ELR (cell line): ENCODE measurements at regions not wholly inside any gene's neighbourhood (a gene's known extent, or its start where the extent isn't known, plus 50 kb on each side); places are given as distances from the start of the nearest gene placed in this dataset.
A peak's percentile ranks its signal among the peaks of the same experiment; 100 is the strongest.
"Not testable (repeated sequence)": the region's sequence is repeated elsewhere in the genome, so short reads cannot be mapped to it uniquely, and the experiment has no call there.

Experiments
- DNase-seq: peaks from one replicate; pipeline ENCODE4 v3.0.0-alpha.2; 2015; ENCODE audit warnings: low read depth

- not testable (repeated sequence) for DNase-seq
These were observed 1242.8 kb downstream of the TMEM121 start for GRCh38 chr14:106768972-106769700.

- DNase-seq, result not testable (repeated sequence)
These were observed 1243.8 kb downstream of the TMEM121 start for GRCh38 chr14:106770158-106770672.

- not testable (repeated sequence) for DNase-seq
These were observed 1248.6 kb downstream of the TMEM121 start for GRCh38 chr14:106774889-106775480.

- no peak for DNase-seq
These were observed 1250.1 kb downstream of the TMEM121 start for GRCh38 chr14:106776395-106776983.

DNA sequence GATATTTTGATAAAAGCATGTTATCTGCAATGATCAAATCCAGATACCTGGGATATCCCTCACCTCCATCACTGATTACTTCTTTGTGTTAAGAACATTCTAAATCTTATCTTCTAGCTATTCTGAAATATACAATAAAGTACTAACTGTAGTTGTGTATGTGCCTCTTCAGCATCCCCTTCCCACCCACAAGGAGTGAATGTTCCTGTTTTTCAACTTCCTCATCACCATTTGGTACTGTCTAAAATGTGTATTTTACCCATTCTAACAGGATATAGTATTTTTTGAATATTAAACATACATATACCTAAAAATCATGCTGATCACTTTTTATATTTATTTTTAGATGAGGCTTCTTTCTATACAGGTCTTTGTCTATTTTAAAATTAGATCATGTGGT, 1252.6 kb downstream of the TMEM121 start:
- no peak for DNase-seq

DNA sequence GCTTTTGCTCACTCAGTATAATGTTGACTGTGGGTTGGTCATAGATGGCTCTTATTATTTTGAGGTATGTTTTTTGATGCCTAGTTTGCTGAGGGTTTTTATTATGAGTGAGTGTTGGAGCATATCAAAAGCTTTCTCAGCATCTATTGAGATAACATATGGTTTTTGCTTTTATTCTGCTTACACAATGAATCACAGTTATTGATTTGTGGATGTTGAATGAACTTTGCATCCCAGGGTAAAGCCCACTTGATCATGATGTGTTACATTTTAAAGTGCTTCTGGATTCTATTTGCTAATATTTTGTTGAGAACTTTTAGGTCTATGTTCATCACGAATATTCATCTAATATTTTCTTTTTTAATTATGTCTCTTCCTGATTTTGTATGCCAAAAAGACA, 1260.3 kb downstream of the TMEM121 start:
- DNase-seq, result no peak

GRCh38 chr14:106787626-106788025, 1261.2 kb downstream of the TMEM121 start:
- no peak for DNase-seq

DNA sequence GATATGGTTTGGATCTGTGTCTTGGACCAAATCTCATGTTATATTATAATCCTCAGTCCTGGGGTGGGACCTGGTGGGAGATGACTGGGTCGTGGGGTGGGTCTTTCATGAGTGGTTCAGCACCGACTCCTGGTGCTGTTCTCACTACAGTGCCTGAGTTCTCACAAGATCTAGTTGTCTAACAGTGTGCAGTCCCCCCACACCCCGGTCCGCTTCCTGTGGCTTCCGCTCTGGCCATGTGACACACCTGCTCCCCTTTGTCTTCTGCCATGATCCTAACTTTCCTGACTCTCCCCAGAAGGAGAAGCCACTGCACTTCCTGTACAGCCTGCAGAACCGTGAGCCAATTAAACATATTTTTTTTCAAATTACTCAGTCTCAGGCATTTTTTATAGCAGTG, 1262.2 kb downstream of the TMEM121 start:
- no peak for DNase-seq

DNA sequence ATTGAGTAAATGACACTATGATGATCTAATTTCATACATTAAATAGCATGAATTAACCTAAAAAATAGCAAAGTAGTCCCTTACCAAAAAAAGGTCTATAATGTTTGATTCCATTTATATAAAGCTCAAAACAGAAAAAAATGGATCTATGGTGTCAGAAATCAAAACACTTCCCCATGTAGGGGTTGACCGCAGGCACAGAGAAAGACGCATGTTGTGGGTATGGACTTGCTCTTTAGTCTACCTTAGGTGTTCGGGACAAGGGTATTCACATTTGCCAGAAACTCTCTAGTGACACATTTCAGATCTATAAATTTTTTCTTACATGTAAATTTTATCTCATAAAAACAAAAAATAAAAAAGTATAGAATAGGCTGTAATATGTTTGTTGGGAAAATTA, 1262.9 kb downstream of the TMEM121 start:
- DNase-seq, result no peak

- peak; percentile 12 for DNase-seq
These were observed 1264.0 kb downstream of the TMEM121 start for GRCh38 chr14:106790189-106791036.

DNA sequence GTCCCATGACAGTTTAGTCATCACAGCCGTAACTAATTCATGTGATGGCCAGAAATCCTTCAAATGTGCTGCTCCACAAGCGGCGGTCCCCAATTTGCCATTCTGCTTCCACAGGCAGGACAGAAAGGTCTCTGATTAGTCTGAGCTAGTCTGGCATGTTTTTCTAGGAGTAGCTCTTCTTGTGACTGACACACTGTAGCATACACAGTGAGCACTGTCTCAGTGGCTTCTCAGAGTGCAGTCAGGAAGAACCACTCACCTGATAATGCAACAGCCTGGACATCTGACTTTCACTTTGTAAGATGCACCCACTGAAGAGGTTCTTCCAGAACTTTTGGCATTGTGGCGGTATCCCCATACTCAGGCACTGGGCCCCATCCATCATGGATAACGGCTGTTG, 1266.2 kb downstream of the TMEM121 start:
- DNase-seq, result no peak

DNA sequence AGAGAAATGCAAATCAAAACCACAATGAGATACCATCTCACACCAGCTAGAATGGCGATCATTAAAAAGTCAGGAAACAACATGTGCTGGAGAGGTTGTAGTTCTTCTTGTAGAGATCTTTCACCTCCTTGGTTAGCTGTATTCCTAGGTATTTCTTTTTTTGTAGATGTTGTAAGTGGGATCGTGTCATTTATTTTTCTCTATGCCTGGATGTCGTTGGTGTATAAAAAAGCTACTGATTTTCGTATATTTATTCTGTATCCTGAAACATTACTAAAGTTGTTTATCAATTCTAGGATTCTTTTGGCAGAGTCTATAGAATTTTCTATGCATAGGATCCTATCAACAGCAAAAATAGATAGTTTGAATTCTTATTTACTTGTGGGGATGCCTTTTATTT, 1271.8 kb downstream of the TMEM121 start:
- DNase-seq, result not testable (repeated sequence)

DNA sequence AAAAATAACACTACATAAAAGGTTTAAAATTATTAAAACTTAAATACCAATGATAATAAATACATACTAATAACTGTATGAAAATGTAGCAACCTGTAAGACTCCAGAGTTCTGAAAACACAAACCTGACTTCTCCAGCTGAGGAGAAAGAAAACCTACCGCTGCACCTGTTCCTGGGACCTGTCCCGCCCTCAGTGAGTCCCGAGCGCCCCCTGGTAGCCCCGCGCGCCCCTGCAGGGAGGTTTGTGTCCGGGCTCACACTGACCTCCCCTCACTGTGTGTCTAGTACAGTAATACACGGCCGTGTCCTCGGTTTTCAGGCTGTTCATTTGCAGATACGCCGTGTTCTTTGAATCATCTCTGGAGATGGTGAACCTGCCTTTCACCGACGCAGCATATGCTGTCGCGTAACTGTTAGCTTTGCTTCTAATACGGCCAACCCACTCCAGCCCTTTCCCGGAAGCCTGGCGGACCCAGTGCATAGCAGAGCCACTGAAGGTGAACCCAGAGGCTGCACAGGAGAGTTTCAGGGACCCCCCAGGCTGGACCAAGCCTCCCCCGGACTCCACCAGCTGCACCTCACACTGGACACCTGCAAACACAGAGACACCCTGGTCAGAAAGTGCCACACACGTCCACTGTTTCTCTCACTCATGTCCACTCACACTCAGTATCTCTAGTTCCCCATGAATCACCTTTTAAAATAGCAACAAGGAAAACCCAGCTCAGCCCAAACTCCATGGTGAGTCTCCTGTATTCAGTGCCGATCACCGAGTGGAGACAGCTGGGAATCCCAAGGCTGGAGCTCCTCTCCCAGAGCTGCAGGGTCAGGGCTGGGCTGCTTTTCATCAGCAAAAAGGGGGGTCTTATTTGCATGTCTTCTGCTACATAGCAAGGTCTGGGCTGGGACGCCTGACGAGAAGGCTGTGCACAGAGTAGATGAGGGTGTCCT, 1276.3 kb downstream of the TMEM121 start:
- no peak for DNase-seq

GRCh38 chr14:106803379-106803778, 1277.0 kb downstream of the TMEM121 start:
- DNase-seq, result no peak

DNA sequence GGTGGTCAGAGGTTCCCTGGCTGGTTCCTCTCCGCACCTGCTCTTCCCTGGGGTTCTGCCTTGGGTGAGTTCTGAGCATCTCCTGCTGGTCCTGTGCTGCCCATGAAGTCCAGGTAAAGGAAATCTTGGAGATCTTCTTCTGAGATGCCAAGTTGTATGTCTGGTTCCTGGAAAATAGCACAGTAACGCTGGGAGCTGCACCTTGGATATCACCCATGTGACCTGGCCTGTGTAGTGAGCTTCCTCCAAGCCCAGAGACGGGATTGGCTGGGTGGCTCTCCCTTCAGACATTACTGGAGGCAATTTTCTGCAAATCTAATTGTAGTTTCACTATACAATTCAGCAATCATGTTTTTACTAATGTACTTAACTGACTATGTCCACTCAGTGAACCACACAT, 1281.1 kb downstream of the TMEM121 start:
- DNase-seq, result no peak

DNA sequence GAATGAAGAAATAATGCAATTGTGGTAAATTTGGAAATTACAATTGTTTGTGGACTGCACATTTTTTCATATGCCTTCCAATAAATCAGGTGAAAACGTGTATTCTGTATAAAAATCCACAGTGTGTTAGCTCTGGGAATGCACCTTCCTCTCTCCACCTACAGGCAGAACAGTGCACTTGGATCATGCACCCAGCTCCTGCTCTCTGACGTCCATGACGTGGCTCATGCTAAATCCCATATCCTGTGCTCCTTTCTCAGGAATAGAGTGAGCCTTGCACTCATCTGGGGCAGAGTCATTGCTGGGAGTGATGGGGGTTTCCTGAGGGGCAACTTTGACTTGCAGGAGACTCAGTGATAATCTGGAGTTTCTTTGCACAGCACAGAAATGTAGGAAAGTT, 1282.1 kb downstream of the TMEM121 start:
- no peak for DNase-seq

DNA sequence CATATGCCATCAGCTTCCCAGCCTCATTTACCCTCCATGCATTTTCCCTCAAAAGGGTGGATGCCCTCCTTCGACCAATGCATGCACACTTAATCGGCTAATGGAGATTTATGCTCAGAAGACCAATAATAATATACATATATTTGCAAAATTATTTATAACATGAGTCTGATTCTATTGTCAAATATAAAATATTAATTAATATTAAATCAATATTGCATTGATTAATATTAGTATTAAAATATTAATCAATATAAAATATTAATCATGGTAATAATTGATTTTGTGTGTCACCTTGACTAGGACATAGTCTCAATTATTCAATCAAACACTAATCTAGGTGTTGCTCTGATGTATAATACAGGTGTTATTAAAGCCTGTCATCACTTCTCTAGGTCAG, 1282.5 kb downstream of the TMEM121 start:
- no peak for DNase-seq

- no peak for DNase-seq
These were observed 1283.2 kb downstream of the TMEM121 start for GRCh38 chr14:106809615-106810014.

DNA sequence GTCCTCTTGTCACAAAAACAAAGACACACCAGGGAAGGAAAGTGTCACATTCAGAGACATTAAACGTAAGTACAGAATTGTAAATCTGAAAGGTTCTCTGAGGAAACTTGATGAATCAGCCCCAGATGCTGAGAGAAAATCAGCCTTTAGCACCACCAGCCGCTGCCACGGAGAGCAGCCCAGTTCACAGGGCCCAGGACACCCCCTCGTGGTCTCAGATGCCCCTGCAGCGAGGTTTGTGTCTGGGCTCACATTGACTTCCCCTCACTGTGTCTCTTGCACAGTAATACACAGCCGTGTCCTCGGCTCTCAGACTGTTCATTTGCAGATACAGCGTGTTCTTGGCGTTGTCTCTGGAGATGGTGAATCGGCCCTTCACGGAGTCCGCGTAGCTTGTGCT, 1283.8 kb downstream of the TMEM121 start:
- not testable (repeated sequence) for DNase-seq

- DNase-seq, result no peak
These were observed 1284.8 kb downstream of the TMEM121 start for GRCh38 chr14:106811162-106811561.

DNA sequence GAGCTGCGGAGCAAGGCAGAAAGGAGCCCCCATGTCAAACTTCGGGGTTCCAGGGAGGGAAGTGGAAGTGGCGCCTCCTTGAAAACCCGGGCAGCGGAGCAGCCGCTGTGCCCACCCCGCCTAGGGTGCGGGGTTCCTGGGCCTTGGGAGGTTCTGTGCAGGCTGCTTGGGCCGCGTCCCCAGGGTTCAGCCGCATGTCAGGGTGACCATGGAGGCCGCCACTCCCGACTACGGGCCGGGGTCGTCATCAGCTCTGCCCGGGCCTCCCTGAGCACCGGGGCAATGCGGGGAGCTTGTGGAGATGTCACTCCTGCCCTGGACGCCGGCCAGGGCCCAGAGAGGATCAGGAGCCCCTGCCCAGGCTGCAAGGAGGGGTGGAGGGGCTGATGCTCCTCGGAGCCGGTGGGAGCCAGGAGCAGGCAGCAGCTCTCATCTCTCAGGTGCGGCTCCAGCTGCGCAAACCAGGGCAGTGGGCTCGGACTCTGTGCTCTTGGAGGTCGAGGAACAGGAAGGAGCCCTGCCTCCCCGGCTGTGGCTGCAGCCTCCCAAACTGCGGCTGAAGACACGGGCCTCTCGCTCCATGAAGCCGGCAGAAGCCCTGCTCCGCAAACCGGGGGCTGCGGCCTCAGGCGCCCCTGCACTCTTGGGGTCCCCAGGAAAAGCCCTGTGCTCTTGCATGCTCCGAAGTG, 1286.5 kb downstream of the TMEM121 start:
- no peak for DNase-seq
